GM23338 (cell line): ENCODE measurements at regions not wholly inside any gene's neighbourhood (a gene's known extent, or its start where the extent isn't known, plus 50 kb on each side); places are given as distances from the start of the nearest gene placed in this dataset.

Experiments
- CREB1 ChIP-seq: fragments of 250-450 bp; sonication (Bioruptor Pico); IDR thresholded peaks from 2 replicates; pipeline ENCODE4 v1.5.0; 2020; ENCODE audit warnings: low read depth, mild to moderate bottlenecking, moderate library complexity
- CTCF ChIP-seq, 2 experiments: fragments of 200-600 bp in 1 of 2; sonication (generic) in 1 of 2; conservative IDR thresholded peaks; 2 replicates each; pipeline versions ENCODE4 v1.5.1 to v1.6.1; 2016 to 2017; ENCODE audit warnings: antibody characterized with exemption in 2 of 2, low read depth in 2 of 2, mild to moderate bottlenecking in 2 of 2, moderate library complexity in 1 of 2
- ETS1 ChIP-seq: IDR thresholded peaks from 2 replicates; pipeline ENCODE4 v1.6.1; 2016; ENCODE audit warnings: antibody characterized with exemption
- EZH2 ChIP-seq: fragments of 200-600 bp; sonication (generic); IDR thresholded peaks from one replicate; pipeline ENCODE4 v1.8.0; 2017; ENCODE audit warnings: antibody characterized with exemption, mild to moderate bottlenecking, low read depth; ENCODE audit not compliant: unreplicated experiment
- EZH2phosphoT487 ChIP-seq: fragments of 200-600 bp; sonication (generic); IDR thresholded peaks from one replicate; pipeline ENCODE4 v1.8.1; 2018; ENCODE audit warnings: antibody characterized with exemption; ENCODE audit not compliant: unreplicated experiment
- NANOG ChIP-seq: IDR thresholded peaks from 2 replicates; pipeline ENCODE4 v1.6.1; 2016; ENCODE audit warnings: antibody characterized with exemption, borderline replicate concordance
- POLR2AphosphoS5 ChIP-seq: IDR thresholded peaks from 2 replicates; pipeline ENCODE4 v1.6.1; 2016; ENCODE audit warnings: antibody characterized with exemption, low read depth
- REST ChIP-seq: IDR thresholded peaks from one replicate; pipeline ENCODE4 v1.6.1; 2018; ENCODE audit warnings: antibody characterized with exemption; ENCODE audit not compliant: unreplicated experiment
- STAT1 ChIP-seq: IDR thresholded peaks from one replicate; pipeline ENCODE4 v1.6.1; 2016; ENCODE audit warnings: antibody characterized with exemption; ENCODE audit not compliant: unreplicated experiment
- ZNF331 ChIP-seq: fragments of 250-450 bp; sonication (Bioruptor Pico); IDR thresholded peaks from 2 replicates; pipeline ENCODE4 v1.5.0; 2020; ENCODE audit warnings: low read depth, mild to moderate bottlenecking, moderate library complexity

- TF ChIP-seq POLR2AphosphoS5 (no peak), CTCF (conservative IDR thresholded peaks at IDR 0.05; ENCODE audit: low read depth in 2 of 2) (no peak), EZH2 (no peak), STAT1 (no peak), REST (no peak), EZH2phosphoT487 (no peak), CREB1 (no peak), NANOG (no peak), ZNF331 (CRISPR knock-in tag) (no peak), ETS1 (no peak)
Measured at GRCh38 chr1:102724741-102725140, 383.6 kb downstream of the COL11A1 start.
